Gastroesophageal sphincter (tissue), 4 donors: ENCODE measurements at regions not wholly inside any gene's neighbourhood (a gene's known extent, or its start where the extent isn't known, plus 50 kb on each side); places are given as distances from the start of the nearest gene placed in this dataset.

Experiments
- ATAC-seq: fragments of 150-250 bp; one replicate; pipeline ENCODE4 v1.9.1; 2016; ENCODE audit warnings: mild to moderate bottlenecking, moderate library complexity
- H3K27ac ChIP-seq, 4 donors: fragments of 200-600 bp; sonication (generic) in 3 of 4; 1 replicate in 3 of 4; 2 replicates in 1 of 4; pipeline ENCODE4 v1.5.1; 2016 to 2019
- H3K27me3 ChIP-seq: fragments of 200-600 bp; sonication (generic); one replicate; pipeline ENCODE4 v1.5.1; 2019
- H3K36me3 ChIP-seq, 2 donors: fragments of 200-600 bp; sonication (generic); one replicate each; pipeline ENCODE4 v1.5.1; 2019; ENCODE audit warnings: control low read depth in 1 of 2
- H3K4me1 ChIP-seq, 3 donors: fragments of 200-600 bp; sonication (generic); 1 replicate in 2 of 3; 2 replicates in 1 of 3; pipeline ENCODE4 v1.5.1; 2016 to 2019; ENCODE audit warnings: control low read depth in 2 of 3
- H3K4me3 ChIP-seq, 2 donors: fragments of 200-600 bp; sonication (generic); one replicate each; pipeline ENCODE4 v1.5.1; 2019; ENCODE audit warnings: mild to moderate bottlenecking in 1 of 2, moderate library complexity in 1 of 2
- H3K9me3 ChIP-seq, 3 donors: fragments of 200-600 bp; sonication (generic); one replicate each; pipeline ENCODE4 v1.5.1; 2017 to 2019; ENCODE audit warnings: control low read depth in 2 of 3
- EP300 ChIP-seq: sonication (generic); formaldehyde crosslinking; IDR thresholded peaks from one replicate; pipeline ENCODE4 v1.6.1; 2017; ENCODE audit warnings: antibody characterized with exemption, mild to moderate bottlenecking
- POLR2A ChIP-seq, 2 donors: fragments of 450-650 bp; IDR thresholded peaks; one replicate each; pipeline ENCODE4 v1.6.1; 2017; ENCODE audit warnings: antibody characterized with exemption in 2 of 2, mild to moderate bottlenecking in 2 of 2, moderate library complexity in 1 of 2
- POLR2AphosphoS5 ChIP-seq: sonication (generic); formaldehyde crosslinking; IDR thresholded peaks from one replicate; pipeline ENCODE4 v1.6.1; 2017; ENCODE audit warnings: antibody characterized with exemption
- WGBS, 2 donors: methylation state at CpG; one replicate each; pipeline ENCODE4 v1.1.5; 2018; ENCODE audit warnings: low coverage in 1 of 2; 5-methylcytosine and 5-hydroxymethylcytosine counted together
- TF ChIP-seq, protein P1 (sequence below), 4 experiments: fragments of 200-600 bp in 2 of 4; fragments of 450-650 bp in 2 of 4; sonication (generic) in 1 of 4; IDR thresholded peaks; one replicate each; pipeline ENCODE4 v1.5.1; 2017 to 2019; ENCODE audit warnings: antibody characterized with exemption in 4 of 4, mild to moderate bottlenecking in 2 of 4, moderate library complexity in 2 of 4

DNA sequence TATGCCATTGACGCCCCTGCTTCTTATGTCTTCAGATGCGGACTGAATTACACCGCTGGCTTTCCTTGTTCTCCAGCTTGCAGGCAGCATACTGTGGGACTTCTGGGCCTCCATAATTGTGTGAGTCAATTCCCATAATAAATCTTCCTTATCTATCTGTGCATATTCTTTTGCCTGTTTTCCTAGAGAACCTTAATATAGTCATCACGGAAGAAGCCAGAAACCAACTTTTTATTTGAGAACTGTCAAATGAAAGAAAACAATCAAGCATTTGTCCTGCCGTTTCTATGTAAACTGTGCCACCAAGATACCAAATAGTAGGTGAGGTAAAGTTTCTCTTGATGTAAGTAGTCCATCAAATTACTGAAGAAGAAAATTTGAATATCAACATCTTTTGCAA is 51.8 kb upstream of the B3GALNT1 start:
- TF ChIP-seq POLR2AphosphoS5 (no peak), POLR2A (IDR thresholded peaks at IDR 0.05) (no peak)
- no peaks in the 10 kb centered on the region for H3K27me3 ChIP-seq
- ATAC-seq: no peak
- no peaks in the 10 kb centered on the region for H3K4me1 ChIP-seq
- H3K9me3 ChIP-seq: no peaks in the 10 kb centered on the region
- no peak overlapping the region for H3K27ac ChIP-seq
- 75 to 84% methylated on average over 3 to 5 of the region's 5 CpGs for WGBS, 2 donors
- no peaks in the 10 kb centered on the region for H3K36me3 ChIP-seq
- H3K4me3 ChIP-seq: no peak overlapping the region

DNA sequence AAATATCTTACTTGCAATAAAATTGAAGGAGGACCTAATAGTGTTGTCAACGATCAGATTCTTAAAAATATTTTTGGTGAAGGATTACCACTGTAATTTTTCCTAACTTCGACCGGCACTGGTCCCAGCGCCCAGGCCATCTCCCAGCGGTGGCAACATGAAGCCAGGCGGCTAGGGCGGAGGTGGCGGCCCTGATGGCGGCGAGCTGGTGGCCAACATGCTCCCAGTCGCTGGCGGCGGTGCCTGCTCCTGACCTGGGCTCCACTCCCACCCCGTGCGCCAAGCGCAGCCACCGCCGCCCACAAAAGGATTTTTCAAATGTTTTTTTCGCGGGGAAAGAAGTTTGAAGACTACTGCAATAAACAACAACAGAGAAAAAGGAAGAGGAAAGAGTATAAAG is 56.5 kb upstream of the B3GALNT1 start:
- no peaks in the 10 kb centered on the region for H3K36me3 ChIP-seq

DNA sequence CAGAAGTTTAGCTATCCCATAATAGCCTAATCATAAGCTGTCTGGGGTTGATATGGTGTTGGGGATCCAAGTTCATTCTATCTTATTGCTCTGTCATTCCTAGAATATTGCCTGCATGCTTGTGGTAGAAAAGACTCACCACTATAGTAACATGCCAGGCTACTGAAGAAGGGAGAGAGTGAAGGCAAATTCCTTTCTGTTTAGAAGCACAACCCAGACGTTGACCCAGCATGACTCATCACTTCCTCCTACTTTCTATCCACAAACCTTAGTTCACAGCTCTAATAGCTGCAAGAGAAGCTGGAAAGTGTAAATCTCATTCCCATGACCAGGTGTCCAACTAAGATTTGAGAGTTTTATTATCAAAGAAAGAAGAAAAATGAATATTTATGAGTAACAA is 57.8 kb upstream of the NMD3 start:
- 0 to 9% methylated on average over 1 of the region's 1 CpG for WGBS, 2 donors
- no peaks in the 10 kb centered on the region for H3K27me3 ChIP-seq
- H3K4me1 ChIP-seq: no peaks in the 10 kb centered on the region
- TF ChIP-seq, protein P1, sequence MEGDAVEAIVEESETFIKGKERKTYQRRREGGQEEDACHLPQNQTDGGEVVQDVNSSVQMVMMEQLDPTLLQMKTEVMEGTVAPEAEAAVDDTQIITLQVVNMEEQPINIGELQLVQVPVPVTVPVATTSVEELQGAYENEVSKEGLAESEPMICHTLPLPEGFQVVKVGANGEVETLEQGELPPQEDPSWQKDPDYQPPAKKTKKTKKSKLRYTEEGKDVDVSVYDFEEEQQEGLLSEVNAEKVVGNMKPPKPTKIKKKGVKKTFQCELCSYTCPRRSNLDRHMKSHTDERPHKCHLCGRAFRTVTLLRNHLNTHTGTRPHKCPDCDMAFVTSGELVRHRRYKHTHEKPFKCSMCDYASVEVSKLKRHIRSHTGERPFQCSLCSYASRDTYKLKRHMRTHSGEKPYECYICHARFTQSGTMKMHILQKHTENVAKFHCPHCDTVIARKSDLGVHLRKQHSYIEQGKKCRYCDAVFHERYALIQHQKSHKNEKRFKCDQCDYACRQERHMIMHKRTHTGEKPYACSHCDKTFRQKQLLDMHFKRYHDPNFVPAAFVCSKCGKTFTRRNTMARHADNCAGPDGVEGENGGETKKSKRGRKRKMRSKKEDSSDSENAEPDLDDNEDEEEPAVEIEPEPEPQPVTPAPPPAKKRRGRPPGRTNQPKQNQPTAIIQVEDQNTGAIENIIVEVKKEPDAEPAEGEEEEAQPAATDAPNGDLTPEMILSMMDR (IDR thresholded peaks at IDR 0.05): no peak
- no peak for ATAC-seq
- no peak overlapping the region for H3K27ac ChIP-seq
- H3K9me3 ChIP-seq: peaks cover 0 to 7% (median 0%) of the 10 kb centered on the region in 3 donors
- H3K36me3 ChIP-seq: no peaks in the 10 kb centered on the region
- H3K4me3 ChIP-seq: no peak overlapping the region

More for the DNA sequence above, 56.5 kb upstream of the B3GALNT1 start:
- no peak overlapping the region for H3K27ac ChIP-seq
- WGBS, 2 donors: 98 to 99% methylated on average over 6 to 9 of the region's 20 CpGs
- H3K27me3 ChIP-seq: no peaks in the 10 kb centered on the region
- TF ChIP-seq POLR2A (IDR thresholded peaks at IDR 0.05): no peak
- no peak for TF ChIP-seq EP300
- TF ChIP-seq POLR2AphosphoS5: no peak
- TF ChIP-seq, protein P1 (IDR thresholded peaks at IDR 0.05): no peak
- no peak for ATAC-seq
- H3K4me3 ChIP-seq: no peak overlapping the region
- no peaks in the 10 kb centered on the region for H3K4me1 ChIP-seq
- peaks cover 0 to 7% (median 0%) of the 10 kb centered on the region in 3 donors for H3K9me3 ChIP-seq

DNA sequence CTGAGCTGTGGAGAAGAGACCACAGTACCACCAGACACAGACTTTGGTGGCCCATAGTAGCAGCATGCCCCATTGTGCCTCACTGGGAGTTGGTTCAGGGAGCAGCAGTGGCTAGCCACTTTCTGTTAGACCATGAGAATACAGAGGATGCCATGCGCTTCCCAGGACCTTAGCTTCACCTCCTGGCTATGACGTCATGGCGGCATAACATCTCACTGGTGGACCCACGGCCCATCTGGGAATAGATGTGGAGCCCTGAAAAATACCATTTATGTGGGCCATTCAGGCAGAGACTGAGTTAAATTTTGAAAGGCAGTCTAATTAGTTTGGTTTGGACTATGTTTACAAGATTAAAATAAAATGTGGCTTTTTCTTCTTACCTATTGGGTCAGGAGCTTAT is 55.1 kb upstream of the NMD3 start:
- H3K36me3 ChIP-seq: no peaks in the 10 kb centered on the region
- H3K4me1 ChIP-seq: peaks cover 0 to 3% (median 3%) of the 10 kb centered on the region in 3 donors
- no peak overlapping the region for H3K4me3 ChIP-seq
- TF ChIP-seq EP300: no peak
- TF ChIP-seq POLR2AphosphoS5: no peak
- TF ChIP-seq, protein P1 (IDR thresholded peaks at IDR 0.05): no peak
- no peak for TF ChIP-seq POLR2A (IDR thresholded peaks at IDR 0.05)
- ATAC-seq: no peak
- WGBS, 2 donors: 83% methylated on average over 1 of the region's 4 CpGs; no CpG with 5 or more reads in 1 of the 2 donors
- H3K9me3 ChIP-seq: peaks cover 0 to 7% (median 0%) of the 10 kb centered on the region in 3 donors
- H3K27ac ChIP-seq: no peak overlapping the region
- H3K27me3 ChIP-seq: no peaks in the 10 kb centered on the region

DNA sequence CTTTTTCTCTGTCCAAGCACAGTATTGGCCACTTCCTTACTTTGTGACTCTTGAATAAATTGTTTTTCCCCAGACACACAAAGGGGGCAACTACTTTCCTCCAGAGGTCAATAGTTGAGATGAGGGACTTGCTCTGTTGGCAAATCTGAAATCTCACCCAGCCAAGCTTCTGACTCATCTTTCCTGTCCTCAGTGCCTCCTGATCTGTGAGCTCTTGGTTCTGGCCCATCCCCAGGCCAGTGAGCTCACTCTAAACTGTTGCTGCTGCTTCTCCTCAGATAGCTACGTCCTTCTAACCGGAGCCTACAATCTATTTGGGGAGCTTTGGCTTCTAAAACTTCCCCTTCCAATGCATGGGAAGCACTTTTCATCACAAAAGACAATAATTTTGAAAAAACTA is 50.0 kb upstream of the NMD3 start:
- WGBS, 2 donors: 5% methylated on average over 2 of the region's 2 CpGs; no CpG with 5 or more reads in 1 of the 2 donors

More for the DNA sequence above, 50.0 kb upstream of the NMD3 start:
- Histone ChIP-seq H3K36me3 (no peaks in the 10 kb centered on the region), H3K27ac (no peak overlapping the region), H3K4me3 (no peak overlapping the region), H3K4me1 (peaks cover 0 to 8% (median 3%) of the 10 kb centered on the region in 3 donors), H3K27me3 (no peaks in the 10 kb centered on the region), H3K9me3 (no peaks in the 10 kb centered on the region)
- no peak for TF ChIP-seq POLR2A (IDR thresholded peaks at IDR 0.05)
- no peak for TF ChIP-seq EP300
- no peak for TF ChIP-seq POLR2AphosphoS5
- TF ChIP-seq, protein P1 (IDR thresholded peaks at IDR 0.05): no peak
- ATAC-seq: peak; percentile 75
